ENCODE measurements at regions not wholly inside any gene's neighbourhood (a gene's known extent, or its start where the extent isn't known, plus 50 kb on each side); places are given as distances from the start of the nearest gene placed in this dataset.

GRCh38 chr13:111021270-111021669 lies 93.8 kb upstream of the ARHGEF7 start:
- H3K4me3 ChIP-seq: no peak overlapping the region
- H3K9me3 ChIP-seq: peaks cover 0 to 30% of the 10 kb centered on the region in 2 donors

GRCh38 chr13:111020546-111020945 lies 94.6 kb upstream of the ARHGEF7 start:
- Histone ChIP-seq H3K9me3 (peaks cover 0 to 33% of the 10 kb centered on the region in 2 donors), H3K27me3 (no peaks in the 10 kb centered on the region), H3K27ac (no peak overlapping the region), H3K4me3 (no peak overlapping the region), H3K36me3 (no peaks in the 10 kb centered on the region), H3K4me1 (no peaks in the 10 kb centered on the region)
- no peak for TF ChIP-seq CTCF (IDR thresholded peaks at IDR 0.05)
- no peak for DNase-seq (ENCODE audit: low spot score)

More at GRCh38 chr13:111021270-111021669, 93.8 kb upstream of the ARHGEF7 start:
- Histone ChIP-seq H3K27me3 (no peaks in the 10 kb centered on the region), H3K27ac (no peak overlapping the region), H3K4me1 (no peaks in the 10 kb centered on the region), H3K36me3 (no peaks in the 10 kb centered on the region)
- no peak for DNase-seq (ENCODE audit: low spot score)
- TF ChIP-seq CTCF (IDR thresholded peaks at IDR 0.05): no peak

GRCh38 chr13:111020021-111020420 lies 95.1 kb upstream of the ARHGEF7 start:
- H3K27ac ChIP-seq: no peak overlapping the region
- no peaks in the 10 kb centered on the region for H3K36me3 ChIP-seq
- no peak for DNase-seq (ENCODE audit: low spot score)
- no peak overlapping the region for H3K4me3 ChIP-seq
- no peaks in the 10 kb centered on the region for H3K27me3 ChIP-seq
- no peak for TF ChIP-seq CTCF (IDR thresholded peaks at IDR 0.05)
- H3K4me1 ChIP-seq: no peaks in the 10 kb centered on the region
- H3K9me3 ChIP-seq: peaks cover 0 to 33% of the 10 kb centered on the region in 2 donors

- Histone ChIP-seq H3K27ac (no peak overlapping the region), H3K9me3 (peaks cover 0 to 32% of the 10 kb centered on the region in 2 donors), H3K36me3 (no peaks in the 10 kb centered on the region), H3K4me3 (no peak overlapping the region), H3K4me1 (no peaks in the 10 kb centered on the region), H3K27me3 (no peaks in the 10 kb centered on the region)
- TF ChIP-seq CTCF (IDR thresholded peaks at IDR 0.05): no peak
- no peak for DNase-seq (ENCODE audit: low spot score)
Observed at GRCh38 chr13:111017755-111018459, 97.2 kb upstream of the ARHGEF7 start.

GRCh38 chr13:111013196-111013595 lies 98.3 kb upstream of the ANKRD10 start:
- H3K27me3 ChIP-seq: no peaks in the 10 kb centered on the region
- no peak for TF ChIP-seq CTCF (IDR thresholded peaks at IDR 0.05)
- H3K9me3 ChIP-seq: peaks cover 0 to 7% of the 10 kb centered on the region in 2 donors

GRCh38 chr13:111011899-111012298 lies 97.0 kb upstream of the ANKRD10 start:
- DNase-seq (ENCODE audit: low spot score): no peak

More at GRCh38 chr13:111013196-111013595, 98.3 kb upstream of the ANKRD10 start:
- H3K4me3 ChIP-seq: no peak overlapping the region
- no peaks in the 10 kb centered on the region for H3K4me1 ChIP-seq
- no peaks in the 10 kb centered on the region for H3K36me3 ChIP-seq
- H3K27ac ChIP-seq: no peak overlapping the region
- no peak for DNase-seq (ENCODE audit: low spot score)

More at GRCh38 chr13:111011899-111012298, 97.0 kb upstream of the ANKRD10 start:
- Histone ChIP-seq H3K36me3 (no peaks in the 10 kb centered on the region), H3K27me3 (no peaks in the 10 kb centered on the region), H3K4me1 (peaks cover 0 to 7% of the 10 kb centered on the region in 2 donors), H3K9me3 (peaks cover 0 to 7% of the 10 kb centered on the region in 2 donors), H3K27ac (no peak overlapping the region), H3K4me3 (no peak overlapping the region)
- TF ChIP-seq CTCF (IDR thresholded peaks at IDR 0.05): no peak
